ENCODE measurements at regions not wholly inside any gene's neighbourhood (a gene's known extent, or its start where the extent isn't known, plus 50 kb on each side); places are given as distances from the start of the nearest gene placed in this dataset.

- no peaks in the 10 kb centered on the region for H3K27me3 ChIP-seq
- no peak for ATAC-seq
- TF ChIP-seq CTCF (IDR thresholded peaks at IDR 0.05) (no peak), POLR2AphosphoS5 (IDR thresholded peaks at IDR 0.05) (no peak), POLR2A (IDR thresholded peaks at IDR 0.05) (no peak), EP300 (IDR thresholded peaks at IDR 0.05) (no peak)
- WGBS, 2 donors (ENCODE audit: low coverage in 1 of 2) = 89 to 93% methylated on average over 1 of the region's 1 CpG
- H3K9me3 ChIP-seq = peaks cover 0 to 6% (median 0%) of the 10 kb centered on the region in 3 donors
- no peaks in the 10 kb centered on the region for H3K36me3 ChIP-seq
- no peaks in the 10 kb centered on the region for H3K4me1 ChIP-seq
- no peak overlapping the region for H3K4me3 ChIP-seq
- no peak overlapping the region for H3K27ac ChIP-seq
Observed at GRCh38 chr1:224492015-224492414, 57.4 kb upstream of the WDR26 start.

GRCh38 chr1:224492632-224493031 is 58.0 kb upstream of the WDR26 start:
- Histone ChIP-seq H3K27me3 (no peaks in the 10 kb centered on the region), H3K27ac (no peak overlapping the region), H3K4me3 (no peak overlapping the region), H3K36me3 (no peaks in the 10 kb centered on the region), H3K9me3 (peaks cover 0 to 6% (median 0%) of the 10 kb centered on the region in 3 donors), H3K4me1 (peaks cover 0 to 3% (median 0%) of the 10 kb centered on the region in 3 donors)
- WGBS, 2 donors (ENCODE audit: low coverage in 1 of 2) = 78 to 80% methylated on average over 2 of the region's 2 CpGs
- ATAC-seq = no peak
- TF ChIP-seq CTCF (IDR thresholded peaks at IDR 0.05) (no peak), POLR2A (IDR thresholded peaks at IDR 0.05) (no peak)

GRCh38 chr1:224493269-224493668 is 58.7 kb upstream of the WDR26 start:
- Histone ChIP-seq H3K4me1 (peaks cover 0 to 9% (median 6%) of the 10 kb centered on the region in 3 donors), H3K9me3 (peaks cover 0 to 6% (median 0%) of the 10 kb centered on the region in 3 donors), H3K4me3 (no peak overlapping the region), H3K27me3 (no peaks in the 10 kb centered on the region), H3K36me3 (no peaks in the 10 kb centered on the region), H3K27ac (no peak overlapping the region)
- 43 to 55% methylated on average over 3 to 4 of the region's 4 CpGs for WGBS, 2 donors (ENCODE audit: low coverage in 1 of 2)
- TF ChIP-seq POLR2AphosphoS5 (IDR thresholded peaks at IDR 0.05) (no peak), CTCF (IDR thresholded peaks at IDR 0.05) (no peak), POLR2A (IDR thresholded peaks at IDR 0.05) (no peak), EP300 (IDR thresholded peaks at IDR 0.05) (no peak)
- ATAC-seq = no peak

GRCh38 chr1:224494343-224494742 is 59.7 kb upstream of the WDR26 start:
- Histone ChIP-seq H3K27ac (no peak overlapping the region), H3K4me1 (peaks cover 0 to 19% (median 12%) of the 10 kb centered on the region in 3 donors), H3K27me3 (no peaks in the 10 kb centered on the region), H3K36me3 (no peaks in the 10 kb centered on the region), H3K9me3 (peaks cover 0 to 6% (median 0%) of the 10 kb centered on the region in 3 donors), H3K4me3 (no peak overlapping the region)
- TF ChIP-seq CTCF (IDR thresholded peaks at IDR 0.05) (no peak), EP300 (IDR thresholded peaks at IDR 0.05) (no peak), POLR2AphosphoS5 (IDR thresholded peaks at IDR 0.05) (no peak), POLR2A (IDR thresholded peaks at IDR 0.05) (no peak)
- no peak for ATAC-seq
- 80 to 100% methylated on average over 2 of the region's 2 CpGs for WGBS, 2 donors (ENCODE audit: low coverage in 1 of 2)

GRCh38 chr1:224495866-224496265 is 61.3 kb upstream of the WDR26 start:
- TF ChIP-seq POLR2AphosphoS5 (IDR thresholded peaks at IDR 0.05) = no peak
- no peak for TF ChIP-seq EP300 (IDR thresholded peaks at IDR 0.05)
- no peak for TF ChIP-seq CTCF (IDR thresholded peaks at IDR 0.05)
- no peak for TF ChIP-seq POLR2A (IDR thresholded peaks at IDR 0.05)
- WGBS, 2 donors (ENCODE audit: low coverage in 1 of 2) = 73 to 81% methylated on average over 3 to 5 of the region's 5 CpGs
- H3K4me3 ChIP-seq = no peak overlapping the region
- H3K27me3 ChIP-seq = no peaks in the 10 kb centered on the region
- ATAC-seq = no peak
- H3K9me3 ChIP-seq = peaks cover 0 to 6% (median 0%) of the 10 kb centered on the region in 3 donors
- H3K36me3 ChIP-seq = no peaks in the 10 kb centered on the region
- H3K27ac ChIP-seq = no peak overlapping the region
- peaks cover 0 to 19% (median 12%) of the 10 kb centered on the region in 3 donors for H3K4me1 ChIP-seq
